GM19438 (cell line): ENCODE measurements at regions not wholly inside any gene's neighbourhood (a gene's known extent, or its start where the extent isn't known, plus 50 kb on each side); places are given as distances from the start of the nearest gene placed in this dataset.
A peak's percentile ranks its signal among the peaks of the same experiment; 100 is the strongest.

ENCODE experiments used
- ATAC-seq: cut with Tn5 transposase; IDR thresholded peaks from one replicate; pipeline ENCODE4 v1.9.1; 2021; ENCODE audit warnings: low read depth; ENCODE audit not compliant: unreplicated experiment

DNA sequence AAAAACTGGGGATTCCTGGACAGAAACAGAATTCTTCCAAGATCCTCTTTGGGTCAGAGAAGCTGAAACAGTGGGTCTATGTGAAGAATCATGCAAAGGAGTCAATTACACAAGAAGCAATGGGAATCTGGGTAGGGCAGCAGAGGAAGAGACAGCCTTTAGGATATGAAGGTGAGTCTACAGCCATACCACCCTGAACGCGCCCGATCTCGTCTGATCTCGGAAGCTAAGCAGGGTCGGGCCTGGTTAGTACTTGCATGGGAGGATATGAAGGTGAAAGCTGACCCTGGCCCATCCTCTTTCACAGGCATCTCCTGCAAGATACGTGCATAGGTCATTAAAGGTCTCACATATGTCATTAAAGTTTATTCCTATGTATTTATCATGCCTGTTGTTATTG, 1080.9 kb upstream of the FANCL start:
- no peak for ATAC-seq

DNA sequence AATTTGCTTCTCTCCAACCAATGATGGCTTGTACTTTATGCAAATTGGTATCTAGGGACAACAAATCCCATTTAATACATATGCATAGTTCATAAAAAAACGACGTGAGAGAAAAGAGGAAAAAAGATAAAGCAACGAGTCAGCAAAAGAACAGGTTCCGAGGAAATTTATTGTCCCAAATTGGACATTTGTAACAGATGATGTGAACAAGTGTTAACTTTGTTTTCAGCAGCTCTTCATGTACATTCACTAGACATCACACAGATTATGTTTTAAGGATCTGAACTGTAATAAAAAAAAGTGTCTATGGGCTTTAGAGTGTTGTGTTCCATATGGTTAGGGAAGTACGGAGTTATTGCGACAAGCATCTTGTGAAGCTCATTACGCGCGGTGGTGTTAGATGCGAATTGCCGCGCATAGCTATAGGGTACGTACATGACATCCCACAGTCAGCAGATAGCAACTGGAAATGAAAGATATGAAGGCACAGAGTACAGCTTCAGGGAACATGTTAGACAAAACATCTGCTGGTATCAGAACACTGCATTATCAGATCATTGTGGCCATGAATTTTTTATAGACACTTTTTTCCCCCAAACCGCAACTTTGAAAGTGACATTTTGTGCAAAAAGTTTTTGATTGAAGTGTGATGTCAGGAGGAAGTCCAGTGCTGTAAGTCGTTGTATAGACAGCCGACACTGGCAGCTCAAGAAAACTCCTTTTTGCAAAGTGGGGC, 1073.1 kb upstream of the FANCL start:
- no peak for ATAC-seq

DNA sequence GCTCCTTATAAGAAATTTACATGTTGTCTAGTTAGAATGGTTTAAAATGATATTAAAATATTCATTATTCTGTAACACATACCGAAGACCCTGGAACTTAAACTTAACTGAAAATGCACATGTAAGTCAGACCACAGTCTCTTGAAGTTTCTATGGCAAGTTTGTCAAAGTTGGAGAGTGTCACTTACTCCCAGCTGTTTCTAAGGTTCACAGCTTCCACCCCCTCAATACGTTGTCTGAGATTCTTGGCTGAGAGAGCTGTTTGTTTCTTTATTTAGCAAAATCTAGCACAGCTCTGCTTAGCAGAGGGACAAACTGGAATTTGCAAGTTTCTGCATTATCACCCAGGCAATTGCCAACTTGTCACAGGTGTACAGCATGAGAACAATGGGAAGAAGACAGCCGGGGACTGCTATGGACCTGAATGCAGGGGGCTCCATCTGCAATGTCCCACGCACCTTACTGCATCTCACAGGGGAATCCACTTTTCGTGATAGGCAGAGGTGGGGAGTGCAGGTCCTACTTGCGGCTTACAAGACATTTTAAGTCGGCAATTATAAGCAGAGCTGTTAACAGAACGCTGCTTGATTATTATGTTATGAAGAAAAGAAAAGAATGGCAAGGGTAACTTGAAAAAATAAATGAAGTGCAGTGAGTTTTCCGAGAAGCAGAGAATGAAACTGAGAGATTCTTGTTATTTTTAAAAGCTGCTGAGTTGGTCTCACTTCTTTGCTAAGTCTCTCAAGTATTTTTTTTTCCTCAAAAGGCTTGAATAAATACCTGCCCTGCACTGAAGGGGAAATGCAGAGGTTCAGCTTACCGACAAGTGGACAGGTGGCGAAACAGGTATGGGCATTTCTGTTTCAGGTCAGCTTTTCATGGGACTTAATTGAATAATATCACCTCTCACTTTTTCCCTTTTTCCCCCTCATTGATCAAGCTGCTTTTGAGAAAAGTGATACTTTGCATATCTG, 1072.1 kb upstream of the FANCL start:
- no peak for ATAC-seq

DNA sequence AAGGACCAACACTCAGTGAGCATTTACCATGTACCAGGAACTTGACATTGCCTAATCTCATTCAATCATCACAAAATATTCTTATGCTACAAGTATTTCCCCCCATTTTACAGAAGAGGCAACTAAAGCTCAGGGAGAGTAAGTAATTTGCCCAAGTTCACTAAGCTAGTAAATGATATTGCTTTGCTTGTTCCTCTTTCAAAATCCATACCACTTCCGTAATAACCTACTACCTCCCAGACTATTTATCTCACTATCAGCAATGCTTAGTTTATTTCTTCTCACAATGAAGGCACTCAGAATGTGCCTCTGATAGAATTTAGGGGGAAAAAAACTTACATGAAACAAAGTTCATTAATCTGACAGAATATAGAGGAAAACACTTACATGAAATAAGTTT, 1070.9 kb upstream of the FANCL start:
- no peak for ATAC-seq

DNA sequence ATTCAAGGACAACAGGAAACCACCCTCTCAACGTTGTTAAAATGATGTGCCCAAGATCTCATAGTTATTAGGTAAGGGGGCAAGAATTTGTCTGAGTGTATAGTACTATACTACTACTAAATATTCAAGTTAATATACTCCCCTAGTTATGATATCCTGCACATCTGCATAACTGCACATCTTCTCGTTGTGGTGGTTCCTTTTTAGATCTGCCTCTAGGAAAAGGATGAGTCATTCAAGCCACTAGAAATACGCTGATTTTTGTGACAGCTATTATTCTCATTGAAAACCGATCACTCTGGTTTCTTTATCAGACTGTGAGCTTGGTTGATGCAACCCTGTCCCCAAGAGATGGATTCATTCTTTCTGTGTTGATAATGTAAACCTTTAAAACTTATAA, 1067.0 kb upstream of the FANCL start:
- ATAC-seq: no peak

DNA sequence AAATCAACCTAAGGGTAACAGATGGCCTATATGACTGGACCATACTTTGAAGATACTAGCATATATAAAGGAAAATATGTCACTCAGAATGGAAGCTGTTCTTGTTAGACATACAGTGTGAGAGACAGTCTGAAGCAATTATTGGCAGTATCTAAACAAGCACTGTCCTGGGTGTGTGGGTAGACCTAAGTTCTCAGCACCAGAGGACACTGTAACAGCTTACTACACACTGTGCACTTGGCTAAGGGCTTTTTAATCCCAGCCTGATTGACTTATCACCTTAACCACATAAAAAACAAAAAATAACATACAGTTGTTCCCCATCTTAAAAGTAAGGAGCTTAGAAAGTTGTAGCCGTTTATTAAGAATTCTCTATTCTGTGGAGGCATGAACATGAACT, 1066.1 kb upstream of the FANCL start:
- ATAC-seq: no peak

DNA sequence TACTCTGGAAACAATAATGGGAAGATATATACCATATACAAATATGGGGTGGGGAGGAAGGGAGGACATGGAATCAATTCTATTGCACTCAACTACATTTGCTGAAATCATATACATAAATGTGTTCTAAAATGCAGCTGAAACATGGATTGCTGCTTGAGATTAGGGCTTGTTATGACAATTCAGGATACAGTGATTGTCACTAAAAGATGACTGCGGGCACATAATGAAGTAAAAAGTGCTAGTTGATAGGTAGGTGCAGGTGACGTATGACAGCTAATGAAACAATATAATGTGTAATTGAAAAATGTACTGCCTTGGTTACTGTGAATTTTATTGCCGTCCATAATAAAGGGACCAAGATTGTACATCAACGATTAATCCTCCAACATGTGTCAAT, 1062.1 kb upstream of the FANCL start:
- ATAC-seq: no peak

DNA sequence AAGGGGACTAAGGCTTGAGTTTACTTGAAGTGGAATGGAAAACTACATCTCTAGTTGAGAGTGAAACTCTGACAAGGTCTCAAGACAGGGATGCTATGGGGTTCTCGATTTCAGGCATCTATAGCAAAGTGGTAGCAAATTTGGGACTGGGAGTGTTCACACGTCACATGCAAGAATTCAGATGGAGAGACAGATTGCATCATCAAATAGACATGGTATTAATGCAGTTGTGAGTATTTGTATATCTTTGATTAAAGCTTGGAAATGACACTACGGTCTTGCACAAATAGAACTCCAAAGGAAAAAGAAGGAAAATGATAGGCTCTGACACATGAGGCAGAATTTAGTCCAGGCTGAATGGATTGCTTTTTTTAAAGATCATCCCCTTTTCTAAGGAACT, 1061.6 kb upstream of the FANCL start:
- ATAC-seq: no peak

DNA sequence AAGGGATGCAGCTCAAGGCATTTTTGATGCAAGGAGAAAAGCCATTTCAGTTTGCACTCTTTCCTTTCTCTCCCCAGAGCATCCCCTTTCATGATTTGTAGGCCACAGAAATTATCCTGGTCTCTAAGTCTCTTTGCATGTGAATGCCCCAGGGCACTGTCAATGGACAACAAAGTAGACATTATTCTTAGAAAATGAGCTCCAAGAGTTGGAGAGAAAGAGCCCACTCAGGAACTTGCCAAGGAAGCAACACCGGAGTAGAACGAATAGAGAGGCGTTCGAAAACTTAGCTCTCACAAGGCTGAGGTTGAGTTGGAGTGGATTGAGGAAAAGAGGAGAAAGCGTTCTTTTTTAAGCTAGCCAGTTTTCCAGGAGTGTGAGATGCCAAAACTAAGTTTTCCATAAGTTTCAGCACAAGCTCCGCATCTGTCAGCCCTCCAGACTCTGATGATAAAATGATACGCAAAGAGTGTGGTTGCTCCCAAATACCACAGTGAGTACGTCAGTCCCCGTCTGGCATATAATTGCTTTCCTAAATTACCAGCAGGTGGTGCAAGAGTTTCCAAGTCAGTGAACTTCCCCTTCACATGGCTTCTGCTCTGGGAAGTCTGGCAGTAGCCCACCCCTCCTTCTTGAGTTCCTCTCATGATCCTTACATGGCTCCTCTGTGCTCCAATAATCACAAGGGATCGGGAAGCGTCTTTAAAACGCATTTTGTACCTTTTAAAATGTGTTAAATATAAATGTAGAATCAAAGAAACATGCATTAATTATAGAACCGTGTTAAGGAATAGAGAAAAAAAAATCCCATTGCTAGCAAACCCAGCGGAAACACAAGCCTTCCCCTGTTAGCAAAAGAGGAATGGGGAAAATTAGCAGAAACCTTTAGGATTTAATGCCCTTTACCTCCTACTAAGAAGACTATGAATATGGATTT, 1060.6 kb upstream of the FANCL start:
- peak; percentile 65 for ATAC-seq

DNA sequence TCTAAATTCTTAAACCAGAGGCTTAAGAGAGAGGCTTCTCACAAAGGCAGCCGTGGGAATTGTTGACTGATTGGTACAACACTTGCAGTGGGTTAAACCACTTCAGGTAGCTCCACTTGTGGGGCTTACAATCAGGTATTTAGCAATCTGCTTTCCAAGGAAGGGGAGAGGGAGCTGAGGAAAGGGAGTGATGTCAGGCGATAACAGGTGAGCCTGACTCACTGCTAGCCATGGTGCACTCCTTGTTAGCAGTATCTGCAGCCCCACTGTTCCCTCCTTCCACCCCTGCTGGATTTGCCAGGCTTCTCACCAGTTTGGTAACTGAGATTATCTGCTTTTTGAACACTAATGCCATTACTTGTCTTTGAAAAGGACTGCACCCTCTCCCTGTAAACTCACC, 1056.7 kb upstream of the FANCL start:
- no peak for ATAC-seq

DNA sequence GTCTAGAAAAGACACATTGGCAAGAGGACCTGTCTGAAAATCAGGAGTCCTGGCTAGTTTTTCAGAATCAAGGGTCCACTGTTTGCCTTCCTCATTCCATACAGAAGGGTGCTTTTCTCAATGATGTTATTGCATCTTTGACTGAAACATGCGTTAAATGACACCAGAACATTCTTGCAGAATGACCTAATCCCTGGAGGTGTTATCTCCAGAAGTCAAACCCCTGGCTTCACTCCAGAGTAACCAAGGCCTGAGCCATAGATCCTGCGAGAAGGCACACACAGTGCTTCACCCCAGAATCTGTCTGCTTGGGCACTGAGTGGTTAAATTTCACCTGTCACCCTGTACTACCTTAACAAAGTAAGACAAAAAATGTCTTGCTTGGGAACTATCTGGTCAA, 1055.2 kb upstream of the FANCL start:
- no peak for ATAC-seq

DNA sequence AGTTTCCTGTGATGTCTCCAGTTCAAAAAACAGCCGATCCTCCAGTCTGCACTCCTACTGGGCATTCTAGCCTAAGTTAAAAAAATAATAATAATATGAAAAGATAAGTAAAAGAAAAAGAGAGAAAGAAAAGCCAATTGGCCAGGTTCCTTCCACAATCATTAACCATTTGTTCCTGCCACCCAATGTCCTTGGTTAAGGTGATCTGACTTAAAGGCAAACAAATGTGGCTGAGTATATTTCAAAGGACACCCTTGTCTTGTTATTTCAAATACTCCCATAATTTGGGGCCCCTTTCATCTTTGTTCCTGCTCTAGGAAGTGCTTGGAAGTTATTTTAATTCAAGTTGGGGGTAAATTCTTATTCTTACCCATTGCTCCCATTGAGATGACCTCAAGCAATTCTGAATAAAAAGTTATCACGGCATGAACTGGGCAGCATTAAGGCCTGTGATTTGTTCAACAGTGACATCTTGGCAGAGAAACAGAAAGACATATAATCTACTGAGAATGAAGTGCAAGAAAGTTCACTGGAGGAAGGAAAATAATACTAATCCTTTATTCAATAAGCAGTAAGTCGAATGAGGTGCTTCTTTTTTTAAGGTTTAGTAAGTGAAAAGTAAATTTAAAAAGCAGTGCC, 1054.5 kb upstream of the FANCL start:
- ATAC-seq: no peak

DNA sequence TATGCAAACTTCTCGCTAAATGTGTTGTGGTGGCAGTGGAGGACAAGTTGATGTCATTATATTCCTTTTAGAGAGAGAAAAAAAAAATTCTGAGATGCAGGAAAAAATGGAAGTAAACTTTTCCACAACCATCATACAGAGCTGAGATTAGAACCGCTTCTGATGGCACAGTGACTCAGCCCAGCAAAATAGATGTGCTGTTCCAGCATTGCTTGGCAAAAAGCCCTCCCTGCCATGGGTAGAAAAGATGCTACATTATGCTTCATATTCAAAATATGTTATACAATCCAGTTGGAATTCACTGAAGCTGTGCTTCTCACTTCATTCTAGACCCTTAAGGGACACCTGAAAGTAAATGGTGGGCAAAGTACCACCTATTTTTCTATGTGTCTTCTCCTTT, 1047.6 kb upstream of the FANCL start:
- ATAC-seq: no peak

DNA sequence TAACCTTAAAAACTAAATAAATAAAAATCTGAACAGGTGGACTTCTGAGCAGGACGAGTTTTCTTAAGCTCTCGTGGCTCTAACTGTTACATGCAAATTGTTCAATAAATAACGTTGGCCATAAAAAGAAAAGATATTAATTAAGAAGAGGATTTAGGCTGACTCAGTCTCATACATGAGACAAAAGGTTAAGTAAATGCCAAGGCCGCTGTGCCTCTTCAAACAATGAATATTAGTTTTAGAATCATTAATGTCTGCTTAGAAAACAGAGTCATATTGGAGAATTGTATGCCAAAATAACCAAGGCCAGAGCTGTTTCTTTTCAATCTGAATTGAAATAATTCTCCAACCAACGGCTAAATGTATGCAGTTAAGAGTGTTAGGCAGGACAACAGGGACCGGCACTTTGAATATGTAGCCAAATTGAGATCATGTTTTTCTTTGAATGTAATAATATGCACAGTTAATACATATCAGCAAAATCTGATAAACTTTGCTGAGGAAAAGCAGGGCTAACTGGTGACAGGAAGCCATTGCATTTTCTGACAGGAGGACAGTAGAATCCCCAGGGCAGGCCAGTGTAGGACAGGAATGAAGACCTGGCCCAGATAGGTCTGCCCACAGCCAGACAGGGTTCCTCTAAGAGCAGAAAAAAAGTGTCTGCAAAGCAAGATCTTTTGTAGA, 1041.4 kb upstream of the FANCL start:
- ATAC-seq: no peak

DNA sequence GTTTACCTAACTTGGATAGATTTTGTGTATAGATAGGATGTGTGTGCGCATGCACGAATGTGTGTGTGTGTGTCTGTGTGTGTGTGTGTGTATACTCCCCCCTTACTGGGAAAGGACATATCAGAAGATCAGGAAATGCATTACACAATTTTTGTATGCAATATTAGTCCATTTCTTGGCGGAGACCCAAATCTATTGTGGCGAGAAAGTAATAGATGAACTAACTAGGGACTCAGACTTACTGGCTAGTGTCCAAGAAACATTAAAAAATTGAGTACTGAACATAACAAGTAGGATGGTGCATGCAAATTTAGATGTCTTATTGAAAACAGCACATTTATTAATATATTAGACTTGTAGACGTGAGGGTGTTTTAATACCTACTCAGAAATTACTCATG, 1036.5 kb upstream of the FANCL start:
- no peak for ATAC-seq

DNA sequence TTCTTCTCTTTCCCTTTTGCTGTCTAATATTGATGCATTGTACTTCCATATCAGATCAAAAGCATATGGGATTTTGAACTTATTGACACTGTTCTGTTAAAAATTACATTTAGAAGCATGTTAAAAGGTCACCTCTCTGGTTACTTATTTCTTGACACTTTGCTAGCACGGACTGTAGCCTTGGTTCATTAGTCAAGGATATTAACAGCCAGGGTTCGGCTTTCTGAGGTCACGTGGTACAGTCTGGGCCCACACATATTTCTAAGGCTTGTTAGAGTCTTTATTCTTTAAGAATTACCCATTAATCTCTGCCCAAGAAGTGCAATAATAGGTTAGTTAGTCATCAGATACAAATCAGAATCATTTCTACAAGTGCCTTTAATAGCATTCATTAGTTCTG, 1035.8 kb upstream of the FANCL start:
- ATAC-seq: no peak

DNA sequence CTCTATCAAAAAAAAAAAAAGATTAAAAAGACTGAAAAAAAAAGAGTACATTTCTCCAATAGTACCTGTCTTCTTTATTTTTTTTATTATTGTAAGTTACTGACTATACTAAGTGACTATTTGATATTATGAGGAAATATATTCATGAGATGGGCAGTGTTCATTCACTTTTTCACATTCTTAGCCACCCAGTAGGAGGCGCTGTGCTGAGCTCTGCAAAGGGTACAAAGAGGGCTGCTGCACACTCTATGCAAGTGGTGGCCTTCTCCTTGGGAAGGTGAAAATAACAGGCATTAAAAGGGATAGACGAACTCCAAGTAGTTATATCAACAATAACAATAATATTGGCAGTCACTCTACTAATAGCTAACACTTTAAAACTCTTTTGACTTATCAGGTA, 1034.9 kb upstream of the FANCL start:
- no peak for ATAC-seq

DNA sequence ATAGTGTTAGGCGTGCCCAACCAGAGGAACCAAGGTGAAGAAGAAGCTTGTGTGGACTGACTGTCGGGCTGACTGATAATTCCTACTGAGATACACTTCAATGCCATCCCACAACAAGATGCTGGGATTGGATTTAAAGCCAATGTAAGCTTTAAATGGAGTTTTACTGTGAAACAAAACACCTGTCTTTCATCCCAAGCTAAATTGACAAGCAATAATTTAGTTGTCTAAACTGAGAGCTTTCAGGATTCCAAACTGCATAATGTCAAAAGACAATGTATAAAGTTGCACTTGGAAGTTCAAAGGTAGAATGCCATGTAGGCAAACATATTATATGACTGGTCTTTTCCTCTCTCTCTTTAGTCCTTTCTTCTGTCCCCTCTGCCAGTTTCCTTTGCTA, 1025.3 kb upstream of the FANCL start:
- no peak for ATAC-seq

DNA sequence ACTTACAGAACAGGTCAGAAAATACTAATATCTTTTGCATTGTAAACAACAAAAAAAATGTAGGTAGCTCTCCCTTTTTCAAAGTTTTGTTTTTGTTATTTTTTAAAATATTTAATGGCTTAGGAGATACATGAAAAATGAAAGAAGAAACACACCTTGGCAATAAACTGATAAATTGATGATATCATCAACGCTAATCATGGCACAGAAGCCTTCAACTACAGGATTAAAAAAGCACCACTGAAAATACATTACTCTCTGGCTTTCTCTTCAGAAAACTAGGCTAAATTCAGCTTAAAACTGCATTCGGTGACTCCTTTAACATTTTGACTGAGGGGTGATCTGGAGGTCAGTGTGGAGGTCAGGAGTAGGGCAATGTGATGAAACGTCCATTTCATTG, 1018.8 kb upstream of the FANCL start:
- ATAC-seq: no peak

DNA sequence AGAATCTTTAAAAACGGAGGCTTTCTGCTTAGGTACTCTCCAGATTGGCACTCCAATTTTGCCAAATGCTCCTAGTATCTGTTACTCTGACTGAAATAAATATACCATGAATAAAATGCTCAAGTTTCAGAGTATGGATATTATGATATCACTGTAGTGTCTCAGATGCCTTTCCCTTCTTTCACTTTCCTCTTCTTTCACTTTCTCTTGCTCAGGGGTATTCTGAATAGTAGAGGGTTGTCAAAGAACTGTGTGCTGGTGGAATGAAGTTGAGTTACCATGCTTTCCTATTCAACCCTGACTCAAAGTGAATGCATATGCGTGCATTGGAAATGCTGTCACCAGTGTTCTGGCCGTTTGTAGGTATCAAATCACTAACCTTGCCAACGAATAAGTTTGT, 1015.2 kb upstream of the FANCL start:
- no peak for ATAC-seq
